ENCODE measurements at regions not wholly inside any gene's neighbourhood (a gene's known extent, or its start where the extent isn't known, plus 50 kb on each side); places are given as distances from the start of the nearest gene placed in this dataset.

GRCh38 chr3:132196113-132196512 is 121.1 kb upstream of the ACP3 start:
- no peak for DNase-seq

DNA sequence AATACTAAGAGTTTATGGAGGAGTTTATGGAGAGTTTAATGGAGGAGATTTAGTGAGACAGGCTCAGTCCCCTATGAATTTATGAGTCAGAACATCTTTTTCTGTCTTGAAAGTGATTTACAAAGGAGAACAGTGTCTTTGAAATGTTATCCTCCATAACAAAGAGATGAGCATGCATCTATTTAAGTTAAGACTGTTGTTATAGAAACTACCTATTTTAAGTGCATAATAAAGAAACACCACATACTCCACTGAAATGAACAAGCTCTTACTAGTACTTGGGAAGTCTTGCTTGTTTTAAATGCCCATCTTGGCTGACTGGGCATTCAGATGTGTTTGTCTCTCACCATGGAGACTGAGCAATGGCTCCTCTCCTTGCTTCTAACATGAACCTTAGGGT is 118.7 kb upstream of the ACP3 start:
- no peak for DNase-seq

DNA sequence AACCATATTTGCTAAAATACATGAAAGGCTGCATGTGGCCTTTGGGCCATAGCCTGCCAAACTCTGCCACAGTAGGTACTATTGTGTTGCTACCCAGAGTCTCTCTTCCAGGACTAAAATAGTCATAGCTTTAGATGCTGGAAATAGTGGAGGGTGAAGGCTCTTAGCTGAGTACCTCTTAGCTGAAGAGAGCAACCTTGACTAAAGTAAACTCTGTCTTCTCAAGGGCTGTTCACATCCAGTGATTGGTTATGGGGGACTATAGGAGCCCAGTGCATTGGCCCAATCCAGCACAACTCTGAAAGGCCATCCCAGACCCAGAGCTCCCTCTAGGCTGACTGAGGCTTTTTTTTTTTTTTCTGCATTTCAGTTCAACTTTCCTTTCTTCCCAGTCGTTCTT is 117.8 kb upstream of the ACP3 start:
- no peak for DNase-seq

GRCh38 chr3:132202586-132202985 is 114.6 kb upstream of the ACP3 start:
- DNase-seq: no peak

GRCh38 chr3:132203889-132204596 is 113.2 kb upstream of the ACP3 start:
- no peak for DNase-seq

DNA sequence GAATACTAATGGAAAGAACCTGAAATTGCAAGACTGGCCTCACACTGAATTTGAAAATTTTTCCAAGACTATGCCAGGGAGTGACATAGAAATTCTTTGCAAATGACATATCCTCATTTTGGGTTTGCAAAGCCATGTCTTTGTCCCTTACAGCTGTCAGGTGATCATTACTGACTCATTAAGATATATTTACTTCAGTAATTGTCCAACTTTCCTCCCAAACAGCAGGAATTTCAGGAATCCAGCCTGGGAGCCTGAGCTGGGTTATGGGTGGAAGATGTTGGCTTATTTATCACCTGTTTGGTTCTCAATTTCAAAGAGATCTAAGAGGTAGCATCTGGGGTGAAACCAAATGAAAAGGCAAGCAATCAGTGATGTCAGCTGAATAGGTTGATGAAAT is 111.6 kb upstream of the ACP3 start:
- DNase-seq: no peak

- no peak for DNase-seq
These were observed 107.4 kb upstream of the ACP3 start for GRCh38 chr3:132209855-132210254.

DNA sequence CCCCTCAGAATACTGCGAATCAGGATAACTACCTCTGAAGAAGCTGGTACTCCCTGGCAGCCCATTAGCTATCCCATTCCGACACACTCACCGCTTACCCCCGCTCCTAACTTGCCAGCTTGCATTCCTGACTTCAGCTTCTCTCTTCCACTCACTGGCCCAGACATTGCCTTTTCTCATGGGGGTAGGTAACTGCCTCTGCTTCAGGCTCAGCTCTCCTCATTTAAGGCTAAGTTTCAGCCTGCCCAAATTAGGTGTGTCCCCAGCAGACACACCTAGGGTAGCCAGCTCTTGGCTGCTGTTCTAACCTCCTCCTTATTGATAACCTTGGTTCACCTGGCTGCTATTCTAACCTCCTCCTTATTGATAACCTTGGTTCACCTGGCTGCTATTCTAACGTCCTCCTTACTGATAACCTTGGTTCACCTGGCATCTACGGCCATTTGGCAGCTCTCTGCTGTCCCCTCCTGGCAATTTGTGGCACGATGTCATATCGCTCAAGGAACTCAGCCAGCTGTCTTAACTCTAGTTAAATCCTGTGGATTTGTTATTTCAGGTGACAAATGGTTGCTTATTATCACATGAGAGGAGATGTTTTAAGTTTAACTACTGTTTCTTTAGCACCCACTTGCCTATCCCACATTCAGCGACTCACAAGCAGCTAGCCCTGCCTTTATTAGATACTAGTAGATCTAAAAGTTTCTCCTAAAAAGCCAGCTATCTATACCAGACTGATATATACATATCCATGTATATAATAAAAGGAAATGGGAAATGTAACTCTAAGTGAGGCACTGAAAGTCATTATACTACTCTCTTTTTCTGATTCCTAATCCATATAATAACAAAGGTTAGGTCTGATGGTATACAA is 106.5 kb upstream of the ACP3 start:
- DNase-seq: no peak

DNA sequence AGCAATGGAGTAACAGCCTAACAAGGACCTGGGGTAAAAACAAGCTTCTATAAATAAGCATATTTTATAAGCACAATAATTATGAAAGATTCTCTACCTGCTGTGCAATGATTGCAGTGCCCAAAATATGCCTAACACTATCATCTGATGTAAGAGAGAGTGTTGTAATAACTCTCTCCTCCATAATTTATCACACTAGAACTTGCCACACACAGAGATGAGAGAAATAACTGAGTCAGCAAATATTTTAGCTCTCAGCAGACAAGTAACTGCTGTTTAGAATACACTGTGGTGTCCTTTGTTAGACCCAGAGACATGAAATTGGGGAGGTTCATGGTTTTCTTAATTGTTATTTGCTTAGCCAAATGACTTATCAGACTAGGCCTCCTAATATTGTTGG is 105.3 kb upstream of the ACP3 start:
- no peak for DNase-seq

GRCh38 chr3:132218817-132219755 is 98.1 kb upstream of the ACP3 start:
- DNase-seq: no peak

GRCh38 chr3:132220986-132221385 is 96.2 kb upstream of the ACP3 start:
- DNase-seq: no peak

GRCh38 chr3:132222868-132223538 is 94.2 kb upstream of the ACP3 start:
- no peak for DNase-seq

- no peak for DNase-seq
These were observed 91.5 kb upstream of the ACP3 start for GRCh38 chr3:132225664-132226063.

DNA sequence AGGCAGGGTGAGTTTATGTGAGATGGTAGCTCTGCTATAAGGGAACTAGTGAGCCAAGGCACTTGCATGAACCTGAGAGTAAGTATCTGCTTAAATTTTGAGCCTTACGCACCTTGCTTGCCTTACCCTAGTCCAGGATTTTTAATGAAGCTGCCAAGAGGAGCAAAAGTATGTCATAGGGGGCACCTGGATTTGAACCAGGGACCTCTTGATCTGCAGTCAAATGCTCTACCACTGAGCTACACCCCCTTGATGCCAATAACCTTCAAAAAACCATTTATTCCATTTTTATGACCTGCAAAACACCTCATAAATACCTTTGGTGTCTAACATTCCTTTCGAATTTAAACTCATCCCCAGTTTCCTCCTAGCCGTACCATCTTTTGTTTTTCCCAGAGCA is 88.3 kb upstream of the ACP3 start:
- DNase-seq: no peak

DNA sequence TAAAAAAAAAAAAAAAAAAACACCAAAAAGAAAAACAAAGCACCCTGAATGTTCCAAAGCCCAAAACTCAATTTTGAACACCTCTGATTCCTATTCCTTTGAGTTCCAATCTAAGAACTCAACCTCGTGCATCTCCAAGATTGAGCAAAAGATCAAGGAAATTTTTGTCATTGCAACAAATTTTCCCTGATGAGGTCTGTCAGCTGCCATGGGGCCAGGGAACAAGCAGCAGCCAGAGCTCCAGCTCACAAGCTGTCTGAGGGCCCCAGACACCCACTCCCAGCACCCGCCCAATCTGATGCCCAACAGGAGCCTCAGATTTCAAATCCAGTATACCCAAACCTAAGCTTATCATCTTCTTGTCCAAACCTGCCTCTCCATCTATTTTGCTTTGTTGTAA is 87.6 kb upstream of the ACP3 start:
- no peak for DNase-seq

GRCh38 chr3:132230156-132231000 is 86.8 kb upstream of the ACP3 start:
- no peak for DNase-seq

GRCh38 chr3:132231633-132232032 is 85.6 kb upstream of the ACP3 start:
- DNase-seq: no peak

GRCh38 chr3:132232231-132232792 is 84.9 kb upstream of the ACP3 start:
- no peak for DNase-seq

GRCh38 chr3:132236701-132237651 is 80.2 kb upstream of the ACP3 start:
- DNase-seq: no peak

- no peak for DNase-seq
These were observed 79.6 kb upstream of the ACP3 start for GRCh38 chr3:132237652-132238032.

Data from T-helper 1 cell (primary cell).